B cell (primary cell): ENCODE measurements at regions not wholly inside any gene's neighbourhood (a gene's known extent, or its start where the extent isn't known, plus 50 kb on each side); places are given as distances from the start of the nearest gene placed in this dataset.
"Not testable (repeated sequence)": the region's sequence is repeated elsewhere in the genome, so short reads cannot be mapped to it uniquely, and the experiment has no call there.

ENCODE experiments used
- ATAC-seq: fragments of 200-7000 bp; cut with Tn5 transposase; one replicate; pipeline ENCODE4 v1.10.0; 2021; ENCODE audit warnings: low read depth, mild to moderate bottlenecking, moderate number of reproducible peaks, moderate library complexity
- CTCF ChIA-PET: fragments of 350-600 bp; sonication (Branson Sonifier 250); formaldehyde crosslinking; loops from one replicate; lab custom pipeline; 2021; ENCODE audit warnings: antibody characterized with exemption, inconsistent platforms; lab: Charles Lee
- POLR2A ChIA-PET: fragments of 350-600 bp; sonication (Branson Sonifier 250); formaldehyde crosslinking; loops from one replicate; lab custom pipeline; 2021; ENCODE audit warnings: antibody characterized with exemption; lab: Charles Lee
- DNase-seq: peaks from one replicate; pipeline ENCODE4 v3.0.0; 2013
- H2AFZ ChIP-seq: 2 replicates; pipeline ENCODE4 v1.6.1; 2012; ENCODE audit warnings: mild to moderate bottlenecking, low read depth, low read length; ENCODE audit not compliant: insufficient read depth, poor library complexity, severe bottlenecking
- H3K27ac ChIP-seq, 2 donors: 1 replicate in 1 of 2; 2 replicates in 1 of 2; pipeline ENCODE4 v1.5.1; 2012 to 2013; ENCODE audit warnings: low read length in 2 of 2, mild to moderate bottlenecking in 2 of 2, moderate library complexity in 1 of 2
- H3K27me3 ChIP-seq, 4 experiments: fragments of 200-600 bp in 1 of 4; sonication (generic) in 1 of 4; replicated peaks in 1 of 4; 1 replicate in 2 of 4; 2 replicates in 2 of 4; pipeline versions ENCODE4 v1.6.1 to v1.7.0; 2013 to 2016; ENCODE audit warnings: low read length in 3 of 4, mild to moderate bottlenecking in 2 of 4, mixed read lengths in 1 of 4, moderate library complexity in 1 of 4; ENCODE audit not compliant: insufficient read depth in 4 of 4, control insufficient read depth in 3 of 4; ENCODE audit errors: control extremely low read depth in 1 of 4
- H3K36me3 ChIP-seq, 2 experiments: replicated peaks in 1 of 2; 1 replicate in 1 of 2; 2 replicates in 1 of 2; pipeline versions ENCODE4 v1.6.1 to v1.7.1; 2013; ENCODE audit warnings: low read length in 1 of 2; ENCODE audit not compliant: insufficient read depth in 2 of 2, control insufficient read depth in 1 of 2; ENCODE audit errors: control extremely low read depth in 1 of 2, extremely low read depth in 1 of 2
- H3K4me1 ChIP-seq, 2 donors: fragments of 200-600 bp in 1 of 2; sonication (generic) in 1 of 2; 1 replicate in 1 of 2; 2 replicates in 1 of 2; pipeline versions ENCODE4 v1.5.1 to v1.6.1; 2013 to 2017; ENCODE audit warnings: low read length in 2 of 2; ENCODE audit not compliant: control insufficient read depth in 2 of 2, insufficient read depth in 2 of 2
- H3K4me2 ChIP-seq: replicated peaks from 2 replicates; pipeline ENCODE3; 2012; ENCODE audit warnings: mild to moderate bottlenecking, low read depth, low read length; ENCODE audit not compliant: poor library complexity, severe bottlenecking
- H3K4me3 ChIP-seq, 5 experiments: fragments of 200-600 bp in 1 of 5; sonication (generic) in 1 of 5; 1 replicate in 3 of 5; 2 replicates in 2 of 5; pipeline versions ENCODE4 v1.5.1 to v1.7.0; 2011 to 2016; ENCODE audit warnings: low read length in 4 of 5, mild to moderate bottlenecking in 4 of 5, low read depth in 2 of 5, control low read depth in 1 of 5, moderate library complexity in 1 of 5; ENCODE audit not compliant: insufficient read depth in 1 of 5; ENCODE audit errors: control extremely low read depth in 1 of 5, extremely low read depth in 1 of 5
- H3K79me2 ChIP-seq: fragments of 200-600 bp; sonication (generic); one replicate; pipeline ENCODE4 v1.6.0; 2016; ENCODE audit warnings: low read length; ENCODE audit not compliant: control insufficient read depth, insufficient read depth
- H3K9ac ChIP-seq: fragments of 200-600 bp; sonication (generic); 2 replicates; pipeline ENCODE4 v1.6.1; 2017; ENCODE audit warnings: mild to moderate bottlenecking, low read length, moderate library complexity
- H3K9me3 ChIP-seq, 3 donors: one replicate each; pipeline versions ENCODE4 v1.6.1 to v1.7.1; 2013; ENCODE audit warnings: low read length in 2 of 3; ENCODE audit not compliant: control insufficient read depth in 2 of 3, insufficient read depth in 1 of 3; ENCODE audit errors: control extremely low read depth in 1 of 3
- H4K20me1 ChIP-seq: 2 replicates; pipeline ENCODE4 v1.6.0; 2012; ENCODE audit warnings: mild to moderate bottlenecking, low read length; ENCODE audit not compliant: insufficient read depth, control insufficient read depth, poor library complexity, severe bottlenecking
- H3K27ac Mint-ChIP-seq: one replicate; pipeline ENCODE4 v1.8.0; 2021; ENCODE audit warnings: mixed read lengths
- H3K27me3 Mint-ChIP-seq: one replicate; pipeline ENCODE4 v1.8.0; 2021; ENCODE audit warnings: mixed read lengths
- H3K4me1 Mint-ChIP-seq: one replicate; pipeline ENCODE4 v1.8.0; 2021; ENCODE audit warnings: mixed read lengths
- H3K4me3 Mint-ChIP-seq: one replicate; pipeline ENCODE4 v1.8.0; 2021; ENCODE audit warnings: mixed read lengths
- H3K9me3 Mint-ChIP-seq: one replicate; pipeline ENCODE4 v1.8.0; 2022; ENCODE audit warnings: mixed read lengths; ENCODE audit not compliant: insufficient read depth
- CTCF ChIP-seq: fragments of 200-600 bp; IDR thresholded peaks from one replicate; pipeline ENCODE4 v1.8.0; 2022; ENCODE audit warnings: antibody characterized with exemption, mild to moderate bottlenecking
- EZH2 ChIP-seq: IDR thresholded peaks from 2 replicates; pipeline ENCODE4 v1.6.1; 2012; ENCODE audit warnings: borderline replicate concordance, low read depth, mild to moderate bottlenecking, moderate library complexity, low read length; ENCODE audit not compliant: insufficient read depth, poor library complexity, severe bottlenecking
- WGBS: methylation state at CpG from one replicate; pipeline ENCODE4 v1.1.5; 2013; ENCODE audit warnings: missing lambda C conversion rate; ENCODE audit not compliant: insufficient coverage; 5-methylcytosine and 5-hydroxymethylcytosine counted together
- intact Hi-C: fragments of 100-400 bp; cut with micrococcal nuclease; formaldehyde crosslinking; loops from one replicate; pipeline ENCODE4 v1.10.0; 2022

- no peaks in the 10 kb centered on the region for H3K36me3 ChIP-seq
- H3K4me2 ChIP-seq: no peak overlapping the region
- no peaks in the 10 kb centered on the region for H3K4me1 Mint-ChIP-seq
- no peak for ATAC-seq
- no peaks in the 10 kb centered on the region for H3K9me3 Mint-ChIP-seq
- H4K20me1 ChIP-seq: no peaks in the 10 kb centered on the region
- intact Hi-C loops: no loop called here
- no peaks in the 10 kb centered on the region for H3K79me2 ChIP-seq
- peaks cover 0 to 4% (median 0%) of the 10 kb centered on the region in 3 donors for H3K9me3 ChIP-seq
- H3K9ac ChIP-seq: no peak overlapping the region
- H3K4me1 ChIP-seq: no peaks in the 10 kb centered on the region
- CTCF ChIA-PET: no interaction called here
- POLR2A ChIA-PET: no interaction called here
- no peak overlapping the region for H2AFZ ChIP-seq
- no peak overlapping the region for H3K4me3 ChIP-seq
- H3K27me3 ChIP-seq: no peaks in the 10 kb centered on the region
- no peak overlapping the region for H3K27ac ChIP-seq
- TF ChIP-seq CTCF: no peak
- no peak for TF ChIP-seq EZH2
- H3K27ac Mint-ChIP-seq: no peak overlapping the region
- no peak overlapping the region for H3K4me3 Mint-ChIP-seq
- no peak for DNase-seq
- H3K27me3 Mint-ChIP-seq: peaks cover 4% of the 10 kb centered on the region
These were observed 287.8 kb downstream of the ADGRD1 start for GRCh38 chr12:131241517-131241916.

GRCh38 chr12:131242741-131243496 is 289.2 kb downstream of the ADGRD1 start:
- H3K9me3 ChIP-seq: peaks cover 0 to 4% (median 0%) of the 10 kb centered on the region in 3 donors
- H3K4me2 ChIP-seq: no peak overlapping the region
- H3K9ac ChIP-seq: no peak overlapping the region
- Mint-ChIP-seq H3K9me3 (no peaks in the 10 kb centered on the region), H3K27ac (no peak overlapping the region), H3K27me3 (no peaks in the 10 kb centered on the region), H3K4me3 (no peak overlapping the region), H3K4me1 (no peaks in the 10 kb centered on the region)
- no peaks in the 10 kb centered on the region for H4K20me1 ChIP-seq
- CTCF ChIA-PET: no interaction called here
- no peak for TF ChIP-seq EZH2
- no peak for TF ChIP-seq CTCF
- POLR2A ChIA-PET: no interaction called here
- no peak overlapping the region for H3K4me3 ChIP-seq
- WGBS: 100% methylated on average over 2 of the region's 5 CpGs
- no peak for ATAC-seq
- no peak overlapping the region for H3K27ac ChIP-seq
- H3K36me3 ChIP-seq: no peaks in the 10 kb centered on the region
- no peaks in the 10 kb centered on the region for H3K27me3 ChIP-seq
- no peaks in the 10 kb centered on the region for H3K4me1 ChIP-seq
- intact Hi-C loops: no loop called here
- no peak for DNase-seq
- no peaks in the 10 kb centered on the region for H3K79me2 ChIP-seq
- H2AFZ ChIP-seq: no peak overlapping the region

GRCh38 chr12:131244157-131244688 is 290.5 kb downstream of the ADGRD1 start:
- H3K4me3 Mint-ChIP-seq, intact Hi-C loops, H3K27me3 ChIP-seq, H4K20me1 ChIP-seq, H3K4me2 ChIP-seq, H3K36me3 ChIP-seq, H3K27ac Mint-ChIP-seq, H3K9me3 ChIP-seq, POLR2A ChIA-PET, H2AFZ ChIP-seq, CTCF ChIA-PET, H3K9me3 Mint-ChIP-seq, H3K27me3 Mint-ChIP-seq, H3K27ac ChIP-seq, DNase-seq, H3K79me2 ChIP-seq, H3K4me1 Mint-ChIP-seq, H3K4me1 ChIP-seq, ATAC-seq, H3K9ac ChIP-seq, H3K4me3 ChIP-seq: not testable (repeated sequence)
- WGBS: 93% methylated on average over 3 of the region's 15 CpGs
